Adrenal gland (tissue), 9 donors: ENCODE measurements at regions not wholly inside any gene's neighbourhood (a gene's known extent, or its start where the extent isn't known, plus 50 kb on each side); places are given as distances from the start of the nearest gene placed in this dataset.
A peak's percentile ranks its signal among the peaks of the same experiment; 100 is the strongest.
"Not testable (repeated sequence)": the region's sequence is repeated elsewhere in the genome, so short reads cannot be mapped to it uniquely, and the experiment has no call there.

Experiments used
- DNase-seq, 7 donors: peaks; one replicate each; pipeline ENCODE4 v3.0.0-alpha.2; 2019 to 2020
- H3K27ac ChIP-seq, 5 donors: fragments of 200-600 bp; sonication (generic) in 4 of 5; 1 replicate in 3 of 5; 2 replicates in 2 of 5; pipeline versions ENCODE4 v1.5.1 to v1.8.0; 2016 to 2020; ENCODE audit warnings: mild to moderate bottlenecking in 1 of 5
- H3K27me3 ChIP-seq: fragments of 200-600 bp; 2 replicates; pipeline ENCODE4 v1.8.0; 2021
- H3K36me3 ChIP-seq, 2 donors: fragments of 200-600 bp; replicated peaks in 1 of 2; 1 replicate in 1 of 2; 2 replicates in 1 of 2; pipeline versions ENCODE4 v1.5.1 to v1.8.0; 2018 to 2022
- H3K4me1 ChIP-seq, 2 donors: fragments of 200-600 bp; replicated peaks in 1 of 2; 1 replicate in 1 of 2; 2 replicates in 1 of 2; pipeline versions ENCODE4 v1.5.1 to v1.8.0; 2018 to 2021
- H3K4me3 ChIP-seq, 4 donors: fragments of 200-600 bp; sonication (generic) in 3 of 4; one replicate each; pipeline ENCODE4 v1.5.1; 2016 to 2018
- H3K9me3 ChIP-seq, 3 donors: fragments of 200-600 bp; sonication (generic) in 1 of 3; replicated peaks in 1 of 3; 1 replicate in 2 of 3; 2 replicates in 1 of 3; pipeline versions ENCODE4 v1.5.1 to v1.8.0; 2016 to 2021
- POLR2A ChIP-seq, 2 donors: fragments of 450-650 bp; IDR thresholded peaks; one replicate each; pipeline ENCODE4 v1.6.1; 2017; ENCODE audit warnings: antibody characterized with exemption in 2 of 2, mild to moderate bottlenecking in 2 of 2, moderate library complexity in 1 of 2
- WGBS, 4 donors: extraction: QIAGEN DNeasy Blood & Tissue Kit in 2 of 4; methylation state at CpG; one replicate each; pipeline versions ENCODE4 v1.1.5 to v1.1.7; 2013 to 2017; 5-methylcytosine and 5-hydroxymethylcytosine counted together
- intact Hi-C, 2 donors: fragments of 100-400 bp; cut with DNase I; formaldehyde crosslinking; loops; one replicate each; pipeline versions ENCODE4 v1.14.1 to v1.15.0; 2022 to 2023
- TF ChIP-seq, protein P1 (sequence below), 6 experiments: fragments of 450-650 bp in 4 of 6; fragments of 200-600 bp in 2 of 6; sonication (generic) in 1 of 6; IDR thresholded peaks; 1 replicate in 5 of 6; 2 replicates in 1 of 6; pipeline versions ENCODE4 v1.5.1 to v1.8.0; 2016 to 2021; ENCODE audit warnings: antibody characterized with exemption in 6 of 6, mild to moderate bottlenecking in 2 of 6, moderate library complexity in 1 of 6
- donor health status: healthy with polysubstance abuse.
- donor health status: Bipolar disorder and iron deficiency.
- donor health status: DM: yes; HTN: yes; CAD: no.
- donor health status: DM: no; HTN: no; CAD: no.
- donor health status: DM: no; HTN: no; CAD: no.

DNA sequence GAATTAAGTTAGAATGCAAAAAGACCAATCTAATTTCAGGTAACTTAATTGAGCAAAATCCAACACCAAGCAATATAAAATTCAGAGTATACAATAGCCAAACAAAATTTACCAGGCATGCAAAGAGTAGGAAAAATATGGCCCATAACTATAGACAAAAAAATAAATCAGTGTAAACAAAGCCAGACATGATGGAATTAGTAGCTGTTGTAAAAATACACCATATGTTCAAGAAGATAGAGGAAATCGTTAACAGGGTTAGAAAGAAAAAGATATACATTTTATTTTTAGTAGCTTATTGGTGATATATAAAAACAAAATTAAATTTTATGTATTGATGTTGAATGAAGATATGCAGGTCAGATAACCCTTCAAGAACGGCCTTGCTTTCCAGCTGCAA, 621.1 kb upstream of the MIR17HG start:
- no peak for DNase-seq
- Histone ChIP-seq H3K27ac (no peak overlapping the region), H3K4me3 (no peak overlapping the region), H3K36me3 (no peaks in the 10 kb centered on the region), H3K4me1 (peaks cover 11 to 15% of the 10 kb centered on the region in 2 donors), H3K9me3 (no peaks in the 10 kb centered on the region), H3K27me3 (no peaks in the 10 kb centered on the region)
- TF ChIP-seq, protein P1, sequence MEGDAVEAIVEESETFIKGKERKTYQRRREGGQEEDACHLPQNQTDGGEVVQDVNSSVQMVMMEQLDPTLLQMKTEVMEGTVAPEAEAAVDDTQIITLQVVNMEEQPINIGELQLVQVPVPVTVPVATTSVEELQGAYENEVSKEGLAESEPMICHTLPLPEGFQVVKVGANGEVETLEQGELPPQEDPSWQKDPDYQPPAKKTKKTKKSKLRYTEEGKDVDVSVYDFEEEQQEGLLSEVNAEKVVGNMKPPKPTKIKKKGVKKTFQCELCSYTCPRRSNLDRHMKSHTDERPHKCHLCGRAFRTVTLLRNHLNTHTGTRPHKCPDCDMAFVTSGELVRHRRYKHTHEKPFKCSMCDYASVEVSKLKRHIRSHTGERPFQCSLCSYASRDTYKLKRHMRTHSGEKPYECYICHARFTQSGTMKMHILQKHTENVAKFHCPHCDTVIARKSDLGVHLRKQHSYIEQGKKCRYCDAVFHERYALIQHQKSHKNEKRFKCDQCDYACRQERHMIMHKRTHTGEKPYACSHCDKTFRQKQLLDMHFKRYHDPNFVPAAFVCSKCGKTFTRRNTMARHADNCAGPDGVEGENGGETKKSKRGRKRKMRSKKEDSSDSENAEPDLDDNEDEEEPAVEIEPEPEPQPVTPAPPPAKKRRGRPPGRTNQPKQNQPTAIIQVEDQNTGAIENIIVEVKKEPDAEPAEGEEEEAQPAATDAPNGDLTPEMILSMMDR (IDR thresholded peaks at IDR 0.05), result no peak
- TF ChIP-seq POLR2A (IDR thresholded peaks at IDR 0.05), result no peak
- intact Hi-C loops, result no loop called here
- 75 to 89% (median 82%) methylated on average over 2 of the region's 2 CpGs for WGBS, 4 donors

DNA sequence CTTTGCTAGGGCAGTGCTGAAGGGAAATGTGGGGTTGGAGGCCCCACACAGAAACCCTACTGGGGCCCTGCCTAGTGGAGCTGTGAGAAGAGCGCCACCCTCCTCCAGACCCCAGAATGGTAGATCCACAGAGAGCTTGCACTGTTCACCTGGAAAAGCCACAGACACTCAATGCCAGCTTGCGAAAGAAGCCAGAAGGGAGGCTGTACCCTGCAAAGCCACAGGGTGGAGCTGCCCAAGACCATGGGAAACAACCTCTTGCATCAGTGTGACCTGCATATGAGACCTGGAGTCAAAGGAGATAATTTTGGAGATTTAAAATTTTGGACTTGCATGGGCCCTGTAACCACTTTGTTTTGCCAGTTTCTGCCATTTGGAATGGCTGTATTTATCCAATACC, 615.4 kb upstream of the MIR17HG start:
- no peaks in the 10 kb centered on the region for H3K36me3 ChIP-seq
- no peaks in the 10 kb centered on the region for H3K9me3 ChIP-seq
- DNase-seq, result peak in 6 of 7 donors; percentile 13 to 57 (median 33)
- H3K27ac ChIP-seq, result no peak overlapping the region
- TF ChIP-seq, protein P1 (IDR thresholded peaks at IDR 0.05), result peak in 4 of 6 experiments; percentile 3 to 37 (median 27)
- TF ChIP-seq POLR2A (IDR thresholded peaks at IDR 0.05), result no peak
- no peaks in the 10 kb centered on the region for H3K4me1 ChIP-seq
- no peaks in the 10 kb centered on the region for H3K27me3 ChIP-seq
- WGBS, 4 donors, result 94 to 100% (median 100%) methylated on average over 2 of the region's 2 CpGs
- H3K4me3 ChIP-seq, result no peak overlapping the region
- intact Hi-C loops, result no loop called here

DNA sequence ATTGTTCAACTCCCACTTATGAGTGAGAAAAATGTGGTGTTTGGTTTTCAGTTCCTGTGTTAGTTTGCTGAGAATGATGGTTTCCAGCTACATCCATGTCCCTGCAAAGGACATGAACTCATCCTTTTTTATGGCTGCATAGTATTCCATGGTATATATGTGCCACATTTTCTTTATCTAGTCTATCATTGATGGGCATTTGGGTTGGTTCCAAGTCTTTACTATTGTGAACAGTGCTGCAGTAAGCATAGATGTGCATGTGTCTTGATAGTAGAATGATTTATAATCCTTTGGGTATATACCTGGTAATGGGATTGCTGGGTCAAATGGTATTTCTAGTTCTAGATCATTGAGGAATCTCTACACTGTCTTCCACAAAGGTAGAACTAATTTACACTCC, 613.0 kb upstream of the MIR17HG start:
- H3K27ac ChIP-seq, H3K4me3 ChIP-seq, intact Hi-C loops, DNase-seq, H3K4me1 ChIP-seq, H3K36me3 ChIP-seq, H3K27me3 ChIP-seq, H3K9me3 ChIP-seq: not testable (repeated sequence)

DNA sequence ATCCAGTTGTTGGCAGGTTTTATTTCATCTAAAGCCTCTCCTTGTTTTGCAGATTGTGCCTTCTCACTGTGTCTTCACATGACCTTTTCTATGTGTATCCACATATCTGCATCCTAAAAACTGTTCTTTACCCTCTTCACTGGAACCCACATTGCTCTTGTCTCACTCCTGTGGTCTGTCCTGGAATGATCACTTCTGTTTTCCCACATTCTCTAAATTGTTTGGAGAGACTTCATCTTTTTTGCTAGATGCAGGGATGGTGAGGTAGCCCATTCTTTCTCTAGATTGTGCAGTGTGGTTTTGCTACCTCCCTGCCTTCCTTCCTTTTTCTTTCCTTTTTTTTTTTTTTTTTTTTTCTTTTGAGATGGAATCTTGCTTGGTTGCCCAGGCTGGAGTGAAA, 608.6 kb upstream of the MIR17HG start:
- Histone ChIP-seq H3K4me1 (no peaks in the 10 kb centered on the region), H3K9me3 (no peaks in the 10 kb centered on the region), H3K36me3 (no peaks in the 10 kb centered on the region), H3K27me3 (no peaks in the 10 kb centered on the region), H3K27ac (no peak overlapping the region), H3K4me3 (no peak overlapping the region)
- no peak for TF ChIP-seq POLR2A (IDR thresholded peaks at IDR 0.05)
- TF ChIP-seq, protein P1 (IDR thresholded peaks at IDR 0.05), result no peak
- intact Hi-C loops, result no loop called here
- DNase-seq, result no peak

DNA sequence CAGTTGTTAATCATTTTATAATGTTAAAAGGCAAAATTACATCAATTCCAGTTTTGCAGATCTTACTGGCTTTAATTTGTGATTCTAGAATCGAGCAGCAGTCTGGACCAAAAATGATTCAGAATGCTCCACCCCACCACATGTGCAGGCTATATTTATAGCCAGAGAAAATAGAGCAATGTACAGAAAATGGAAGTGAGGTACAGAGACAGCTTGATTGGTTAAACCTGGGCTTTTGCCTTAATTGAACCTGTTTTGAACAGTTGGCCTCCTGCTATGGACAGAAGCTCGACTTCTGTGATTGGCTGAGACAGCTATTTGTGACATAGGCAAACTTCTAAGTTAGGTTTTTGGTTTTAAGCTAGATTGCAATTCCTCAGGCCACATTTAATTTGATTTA, 607.4 kb upstream of the MIR17HG start:
- 75 to 82% (median 77%) methylated on average over 2 of the region's 2 CpGs for WGBS, 4 donors
- H3K36me3 ChIP-seq, result no peaks in the 10 kb centered on the region
- no peak overlapping the region for H3K4me3 ChIP-seq
- H3K27me3 ChIP-seq, result no peaks in the 10 kb centered on the region
- intact Hi-C loops, result no loop called here
- TF ChIP-seq, protein P1 (IDR thresholded peaks at IDR 0.05), result no peak
- no peaks in the 10 kb centered on the region for H3K9me3 ChIP-seq
- H3K4me1 ChIP-seq, result no peaks in the 10 kb centered on the region
- no peak overlapping the region for H3K27ac ChIP-seq
- no peak for DNase-seq
